GM10248 (cell line): ENCODE measurements at regions not wholly inside any gene's neighbourhood (a gene's known extent, or its start where the extent isn't known, plus 50 kb on each side); places are given as distances from the start of the nearest gene placed in this dataset.

Experiments used
- CTCF ChIA-PET: fragments of 300-600 bp; sonication (Branson Sonifier 250); formaldehyde crosslinking; extraction: SDS; loops from one replicate; lab custom pipeline; 2021; ENCODE audit warnings: antibody characterized with exemption; lab: Yijun Ruan, JAX
- POLR2A ChIA-PET: fragments of 350-650 bp; sonication (Branson Sonifier 250); formaldehyde crosslinking; extraction: SDS; loops from one replicate; lab custom pipeline; 2020; ENCODE audit warnings: antibody characterized with exemption; lab: Yijun Ruan, JAX
- DNase-seq: peaks from one replicate; pipeline ENCODE4 v3.0.0; 2012; ENCODE audit errors: extremely low spot score
- TF ChIP-seq, protein P1 (sequence below): IDR thresholded peaks from 2 replicates; pipeline ENCODE4 v1.5.1; 2012; ENCODE audit warnings: mild to moderate bottlenecking, low read depth; ENCODE audit errors: extremely low read depth, missing control alignments, control extremely low read depth

GRCh38 chr9:106528158-106528557 lies 334.8 kb upstream of the ZNF462 start:
- TF ChIP-seq, protein P1, sequence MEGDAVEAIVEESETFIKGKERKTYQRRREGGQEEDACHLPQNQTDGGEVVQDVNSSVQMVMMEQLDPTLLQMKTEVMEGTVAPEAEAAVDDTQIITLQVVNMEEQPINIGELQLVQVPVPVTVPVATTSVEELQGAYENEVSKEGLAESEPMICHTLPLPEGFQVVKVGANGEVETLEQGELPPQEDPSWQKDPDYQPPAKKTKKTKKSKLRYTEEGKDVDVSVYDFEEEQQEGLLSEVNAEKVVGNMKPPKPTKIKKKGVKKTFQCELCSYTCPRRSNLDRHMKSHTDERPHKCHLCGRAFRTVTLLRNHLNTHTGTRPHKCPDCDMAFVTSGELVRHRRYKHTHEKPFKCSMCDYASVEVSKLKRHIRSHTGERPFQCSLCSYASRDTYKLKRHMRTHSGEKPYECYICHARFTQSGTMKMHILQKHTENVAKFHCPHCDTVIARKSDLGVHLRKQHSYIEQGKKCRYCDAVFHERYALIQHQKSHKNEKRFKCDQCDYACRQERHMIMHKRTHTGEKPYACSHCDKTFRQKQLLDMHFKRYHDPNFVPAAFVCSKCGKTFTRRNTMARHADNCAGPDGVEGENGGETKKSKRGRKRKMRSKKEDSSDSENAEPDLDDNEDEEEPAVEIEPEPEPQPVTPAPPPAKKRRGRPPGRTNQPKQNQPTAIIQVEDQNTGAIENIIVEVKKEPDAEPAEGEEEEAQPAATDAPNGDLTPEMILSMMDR: no peak
- CTCF ChIA-PET: interaction anchor here (1.1 to 1.2 kb wide), 2 partner anchors 25 to 647 kb away, joined by 3 read pairs; no protein-coding TSS in a partner anchor

GRCh38 chr9:106529616-106530015 lies 333.4 kb upstream of the ZNF462 start:
- TF ChIP-seq, protein P1: no peak
- POLR2A ChIA-PET: no interaction called here
- CTCF ChIA-PET: no interaction called here

More at GRCh38 chr9:106528158-106528557, 334.8 kb upstream of the ZNF462 start:
- POLR2A ChIA-PET: no interaction called here
- no peak for DNase-seq

GRCh38 chr9:106531491-106531890 lies 331.5 kb upstream of the ZNF462 start:
- DNase-seq: no peak
- POLR2A ChIA-PET: no interaction called here
- TF ChIP-seq, protein P1: no peak
- CTCF ChIA-PET: no interaction called here

More at GRCh38 chr9:106529616-106530015, 333.4 kb upstream of the ZNF462 start:
- DNase-seq: no peak

DNA sequence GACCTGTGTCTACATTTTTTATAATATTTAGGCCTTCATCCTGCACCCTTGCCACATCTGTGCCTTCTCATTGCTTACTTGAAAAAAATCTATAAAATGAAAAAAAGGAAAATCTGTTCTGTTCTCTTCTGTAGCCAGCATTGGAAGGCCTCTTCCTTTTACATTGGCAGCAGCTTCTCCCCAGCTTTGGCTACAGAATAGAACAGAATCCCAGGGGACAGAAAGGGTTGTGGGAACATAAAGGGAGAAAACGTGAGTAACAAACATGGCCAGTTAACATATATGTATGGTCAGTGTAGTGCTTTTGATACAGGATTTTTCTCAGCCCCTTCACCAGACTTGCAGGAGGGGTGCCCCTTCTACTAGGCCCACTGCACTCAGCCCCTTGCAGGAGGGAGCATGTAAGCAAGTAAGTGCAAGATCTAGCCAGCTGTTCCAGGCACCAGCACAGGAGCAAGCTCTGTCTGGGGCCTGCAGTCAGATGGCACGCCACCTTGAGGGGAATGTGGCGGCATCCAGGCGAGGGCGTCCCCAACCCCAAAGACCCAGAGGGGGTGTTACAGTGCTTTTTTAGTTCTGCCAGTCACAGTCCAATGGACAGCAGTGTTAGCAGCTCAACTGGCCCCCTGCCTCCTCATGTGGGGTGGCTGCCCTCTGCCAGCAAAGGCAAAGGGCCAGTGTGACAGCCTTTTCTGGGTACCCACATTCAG lies 330.5 kb upstream of the ZNF462 start:
- TF ChIP-seq, protein P1: no peak
- CTCF ChIA-PET: no interaction called here
- no peak for DNase-seq
- POLR2A ChIA-PET: no interaction called here

DNA sequence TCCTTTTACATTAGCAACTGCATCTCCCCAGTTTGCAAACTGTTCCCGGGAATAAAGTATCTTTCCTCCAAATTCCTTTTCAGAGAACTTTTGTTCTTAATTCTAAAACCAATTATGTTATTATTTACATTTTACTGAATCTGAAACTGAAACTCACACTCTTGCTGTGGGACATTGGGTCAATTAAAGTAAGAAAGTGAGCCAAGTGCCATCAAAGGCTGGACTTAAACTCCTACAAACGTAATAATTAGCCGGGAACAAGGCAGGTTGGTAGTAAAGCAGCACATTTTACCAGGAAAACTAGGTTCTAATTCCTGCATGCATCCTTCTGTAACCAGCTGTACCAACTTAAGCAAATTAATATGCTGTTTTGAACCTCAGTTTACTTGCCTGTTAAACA lies 328.2 kb upstream of the ZNF462 start:
- TF ChIP-seq, protein P1: no peak
- ChIA-PET CTCF (no interaction called here), POLR2A (no interaction called here)
- DNase-seq: no peak

DNA sequence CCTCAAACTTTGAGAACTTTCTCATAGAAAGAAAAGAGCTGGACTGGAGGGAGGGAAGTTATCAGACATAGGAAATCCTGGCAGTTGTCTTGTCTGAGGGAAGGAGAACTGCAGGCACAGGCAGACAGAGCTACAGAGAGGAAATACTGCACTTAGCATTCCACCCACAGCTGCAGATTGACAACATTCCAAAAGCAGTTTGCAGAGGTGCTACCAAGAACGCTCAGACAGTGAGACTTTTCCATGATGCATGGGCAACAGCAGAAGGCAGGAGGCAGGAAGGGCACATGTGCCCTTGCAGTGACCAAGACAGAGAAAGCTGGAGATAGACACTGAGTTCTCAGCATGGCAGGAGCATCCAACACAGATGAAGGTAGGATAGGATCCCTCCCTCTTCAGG lies 327.5 kb upstream of the ZNF462 start:
- no peak for DNase-seq
- TF ChIP-seq, protein P1: no peak
- POLR2A ChIA-PET: no interaction called here
- CTCF ChIA-PET: no interaction called here
